SU-DHL-6 (cell line): ENCODE measurements at regions not wholly inside any gene's neighbourhood (a gene's known extent, or its start where the extent isn't known, plus 50 kb on each side); places are given as distances from the start of the nearest gene placed in this dataset.

Source experiments
- H2AFZ ChIP-seq: fragments of 200-600 bp; sonication (generic); 2 replicates; pipeline ENCODE4 v1.6.1; 2014; ENCODE audit warnings: low read depth, mild to moderate bottlenecking, moderate library complexity, mixed read lengths, antibody characterized with exemption, low read length; ENCODE audit not compliant: severe bottlenecking
- H3F3A ChIP-seq: fragments of 200-600 bp; shearing (Covaris generic); 2 replicates; pipeline ENCODE4 v1.6.0; 2016; ENCODE audit warnings: antibody characterized with exemption, mild to moderate bottlenecking; ENCODE audit not compliant: insufficient read depth
- H3K27ac ChIP-seq: fragments of 200-600 bp; sonication (generic); 2 replicates; pipeline ENCODE4 v1.5.1; 2016; ENCODE audit warnings: low read depth, mild to moderate bottlenecking, low read length, moderate library complexity, mixed read lengths
- H3K27me3 ChIP-seq: fragments of 200-600 bp; sonication (generic), shearing (Covaris generic); 2 replicates; pipeline ENCODE4 v1.6.0; 2014; ENCODE audit warnings: mild to moderate bottlenecking, low read length
- H3K36me3 ChIP-seq: fragments of 200-600 bp; sonication (generic); 2 replicates; pipeline ENCODE4 v1.6.1; 2014; ENCODE audit warnings: mild to moderate bottlenecking, low read length, mixed read lengths
- H3K4me2 ChIP-seq: fragments of 300-600, 200-600 bp; shearing (Covaris generic), sonication (generic); 2 replicates; pipeline ENCODE4 v1.6.0; 2014; ENCODE audit warnings: low read length, low read depth, mild to moderate bottlenecking; ENCODE audit not compliant: poor library complexity, severe bottlenecking
- H3K4me3 ChIP-seq: fragments of 200-600 bp; sonication (generic); 2 replicates; pipeline ENCODE4 v1.5.1; 2014; ENCODE audit warnings: antibody characterized with exemption, low read length, mild to moderate bottlenecking, mixed read lengths; ENCODE audit not compliant: insufficient read depth, poor library complexity, severe bottlenecking
- H3K79me2 ChIP-seq: fragments of 200-600 bp; sonication (generic); 2 replicates; pipeline ENCODE4 v1.6.1; 2014; ENCODE audit warnings: mild to moderate bottlenecking, low read length, moderate library complexity; ENCODE audit not compliant: insufficient read depth
- H3K9ac ChIP-seq: fragments of 200-600 bp; sonication (generic); 2 replicates; pipeline ENCODE4 v1.7.0; 2014; ENCODE audit warnings: mild to moderate bottlenecking, low read length
- H3K9me2 ChIP-seq: fragments of 200-600 bp; sonication (generic); replicated peaks from 2 replicates; pipeline ENCODE4 v1.6.1; 2014; ENCODE audit warnings: low read length; ENCODE audit not compliant: insufficient read depth
- H3K9me3 ChIP-seq: fragments of 200-600 bp; sonication (generic); 2 replicates; pipeline ENCODE4 v1.6.1; 2014; ENCODE audit warnings: low read length, mixed read lengths; ENCODE audit not compliant: insufficient read depth
- H4K20me1 ChIP-seq: fragments of 200-600 bp; sonication (generic); 2 replicates; pipeline ENCODE4 v1.6.1; 2014; ENCODE audit warnings: low read depth, mild to moderate bottlenecking, antibody characterized with exemption, low read length, moderate library complexity, mixed read lengths
- EZH2phosphoT487 ChIP-seq: fragments of 200-600 bp; sonication (generic), shearing (Covaris generic); conservative IDR thresholded peaks from 2 replicates; pipeline ENCODE4 v1.6.1; 2018; ENCODE audit warnings: mild to moderate bottlenecking, antibody characterized with exemption, low read length, moderate library complexity, mixed read lengths
- TF ChIP-seq, protein P1 (sequence below): fragments of 200-600 bp; sonication (generic); IDR thresholded peaks from one replicate; pipeline ENCODE4 v1.5.1; 2017; ENCODE audit warnings: antibody characterized with exemption, mild to moderate bottlenecking, low read length, moderate library complexity; ENCODE audit not compliant: insufficient read depth, poor library complexity, severe bottlenecking

DNA sequence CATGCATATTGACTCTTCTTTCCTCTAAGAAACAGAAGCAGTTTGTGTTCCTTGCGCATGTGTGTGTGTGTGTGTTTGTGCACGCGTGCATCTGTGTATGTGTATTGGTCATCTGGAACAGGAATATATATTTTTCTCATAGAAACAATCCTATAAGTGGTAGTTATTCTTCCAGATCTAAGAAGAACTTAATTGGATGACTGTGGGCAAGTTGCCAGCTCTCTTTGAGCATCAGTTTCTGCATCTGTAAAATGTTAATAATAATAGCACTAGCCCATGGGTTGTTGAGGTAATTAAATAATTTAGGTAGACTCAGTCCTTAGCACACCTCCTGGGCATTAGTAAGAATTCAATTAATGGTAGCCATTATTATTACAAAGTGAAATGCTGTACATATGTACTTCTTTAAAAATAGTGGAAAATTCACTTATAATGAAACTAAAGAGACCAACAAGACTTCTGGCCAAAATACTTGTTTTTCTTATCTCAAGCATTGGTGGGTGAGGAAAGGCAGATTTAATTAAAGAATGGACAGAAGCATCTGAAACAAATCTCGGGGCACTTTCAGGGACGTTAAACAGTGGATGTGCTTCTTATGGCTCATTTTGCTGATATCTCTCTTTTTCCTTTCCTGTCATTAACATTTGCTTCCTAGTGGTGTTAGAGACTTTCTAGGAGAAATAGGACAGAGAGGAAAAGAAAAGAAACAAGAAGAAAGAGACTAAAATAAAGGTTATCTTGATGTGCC is 124.9 kb upstream of the HABP2 start:
- Histone ChIP-seq H4K20me1 (no peaks in the 10 kb centered on the region), H3K27me3 (no peaks in the 10 kb centered on the region)
- TF ChIP-seq, protein P1, sequence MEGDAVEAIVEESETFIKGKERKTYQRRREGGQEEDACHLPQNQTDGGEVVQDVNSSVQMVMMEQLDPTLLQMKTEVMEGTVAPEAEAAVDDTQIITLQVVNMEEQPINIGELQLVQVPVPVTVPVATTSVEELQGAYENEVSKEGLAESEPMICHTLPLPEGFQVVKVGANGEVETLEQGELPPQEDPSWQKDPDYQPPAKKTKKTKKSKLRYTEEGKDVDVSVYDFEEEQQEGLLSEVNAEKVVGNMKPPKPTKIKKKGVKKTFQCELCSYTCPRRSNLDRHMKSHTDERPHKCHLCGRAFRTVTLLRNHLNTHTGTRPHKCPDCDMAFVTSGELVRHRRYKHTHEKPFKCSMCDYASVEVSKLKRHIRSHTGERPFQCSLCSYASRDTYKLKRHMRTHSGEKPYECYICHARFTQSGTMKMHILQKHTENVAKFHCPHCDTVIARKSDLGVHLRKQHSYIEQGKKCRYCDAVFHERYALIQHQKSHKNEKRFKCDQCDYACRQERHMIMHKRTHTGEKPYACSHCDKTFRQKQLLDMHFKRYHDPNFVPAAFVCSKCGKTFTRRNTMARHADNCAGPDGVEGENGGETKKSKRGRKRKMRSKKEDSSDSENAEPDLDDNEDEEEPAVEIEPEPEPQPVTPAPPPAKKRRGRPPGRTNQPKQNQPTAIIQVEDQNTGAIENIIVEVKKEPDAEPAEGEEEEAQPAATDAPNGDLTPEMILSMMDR, result no peak
- no peak for TF ChIP-seq EZH2phosphoT487

DNA sequence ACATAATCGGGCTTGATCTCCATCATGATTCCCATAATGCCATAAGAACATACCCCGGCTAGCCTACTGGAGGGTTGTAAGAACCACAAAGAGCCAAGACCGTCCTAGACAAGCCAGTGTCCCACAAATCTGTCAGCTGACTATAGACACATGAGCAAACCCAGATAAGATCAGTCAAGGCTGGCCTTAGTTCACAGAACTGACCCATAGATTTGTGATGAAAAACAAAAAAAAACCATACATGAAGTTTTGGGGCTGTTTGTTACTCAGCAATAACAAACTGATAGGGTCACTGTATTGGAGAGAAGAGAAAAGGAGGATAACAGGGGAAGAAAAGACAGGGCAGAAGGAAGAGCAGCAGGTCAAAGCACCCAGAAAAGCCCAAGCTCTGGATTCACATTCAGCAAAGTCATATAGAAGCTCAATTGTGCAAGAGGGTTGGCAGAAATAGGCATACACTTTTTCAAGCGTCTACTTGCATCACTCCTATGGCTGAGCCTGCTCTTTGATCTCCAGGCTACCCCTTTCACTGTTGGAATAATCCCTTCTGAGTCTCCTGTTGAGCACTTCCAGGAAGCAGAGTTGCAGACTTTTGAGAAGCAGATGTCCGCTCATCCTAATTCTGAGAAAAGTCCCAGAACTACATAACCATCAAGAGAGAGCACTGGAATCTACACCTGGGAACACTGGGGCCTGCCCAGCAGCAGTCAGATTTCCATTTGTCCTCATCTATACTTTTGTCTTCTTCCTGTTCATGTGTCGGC is 122.0 kb upstream of the HABP2 start:
- Histone ChIP-seq H3K36me3 (no peaks in the 10 kb centered on the region), H4K20me1 (no peaks in the 10 kb centered on the region), H2AFZ (no peak overlapping the region), H3K27ac (no peak overlapping the region), H3K9me3 (no peaks in the 10 kb centered on the region), H3K79me2 (no peaks in the 10 kb centered on the region), H3K4me2 (no peak overlapping the region), H3K4me3 (no peak overlapping the region), H3K27me3 (no peaks in the 10 kb centered on the region), H3K9me2 (no peaks in the 10 kb centered on the region), H3K9ac (no peak overlapping the region), H3F3A (no peaks in the 10 kb centered on the region)
- no peak for TF ChIP-seq EZH2phosphoT487
- TF ChIP-seq, protein P1, result no peak

More for the DNA sequence above, 124.9 kb upstream of the HABP2 start:
- H3K9me2 ChIP-seq, result no peaks in the 10 kb centered on the region
- H3K9me3 ChIP-seq, result no peaks in the 10 kb centered on the region
- no peak overlapping the region for H3K4me2 ChIP-seq
- H3K4me3 ChIP-seq, result no peak overlapping the region
- no peak overlapping the region for H3K9ac ChIP-seq
- no peak overlapping the region for H2AFZ ChIP-seq
- H3K79me2 ChIP-seq, result no peaks in the 10 kb centered on the region
- H3K27ac ChIP-seq, result no peak overlapping the region
- H3F3A ChIP-seq, result no peaks in the 10 kb centered on the region
- H3K36me3 ChIP-seq, result no peaks in the 10 kb centered on the region

DNA sequence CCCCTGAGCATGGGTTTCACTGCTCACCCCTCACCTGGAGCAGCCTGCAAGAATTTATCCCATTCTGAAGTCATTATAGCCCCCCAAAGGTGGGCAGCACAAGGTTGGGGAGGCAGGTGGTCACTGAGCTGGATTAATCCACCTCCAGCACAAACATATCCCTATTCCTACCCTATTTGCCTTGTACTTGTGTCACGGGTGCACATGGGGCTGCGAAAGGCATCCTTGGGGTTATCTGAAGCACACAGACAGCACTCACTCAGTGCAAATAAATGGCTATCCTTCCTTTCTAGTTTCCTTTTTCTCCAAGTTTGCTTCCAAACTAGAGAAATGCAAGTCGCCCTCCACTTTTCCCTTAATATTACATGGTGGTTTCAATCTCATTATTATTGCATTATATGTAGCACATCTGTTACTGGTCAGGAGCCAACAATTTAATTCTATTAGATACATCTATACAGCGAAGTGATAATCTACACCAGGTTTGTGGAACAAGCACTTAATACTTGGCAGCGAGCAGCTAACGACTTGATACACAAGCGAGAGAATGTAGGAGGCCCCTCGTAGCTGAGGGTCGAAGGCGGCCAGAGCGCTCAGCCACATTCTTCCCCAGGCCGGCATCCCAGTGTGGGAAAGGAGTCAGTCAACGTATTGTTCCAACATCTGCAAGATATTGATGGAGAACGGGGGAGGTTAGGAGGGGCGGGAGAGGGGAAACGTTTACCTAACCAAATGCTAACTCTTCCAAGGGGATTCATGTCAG is 121.3 kb upstream of the HABP2 start:
- Histone ChIP-seq H2AFZ (no peak overlapping the region), H3K27ac (no peak overlapping the region), H3K79me2 (no peaks in the 10 kb centered on the region), H3K27me3 (no peaks in the 10 kb centered on the region), H3K4me2 (no peak overlapping the region), H3K4me3 (no peak overlapping the region), H3K36me3 (no peaks in the 10 kb centered on the region), H3K9ac (no peak overlapping the region), H3K9me2 (no peaks in the 10 kb centered on the region), H3F3A (no peaks in the 10 kb centered on the region), H3K9me3 (no peaks in the 10 kb centered on the region), H4K20me1 (no peaks in the 10 kb centered on the region)
- TF ChIP-seq, protein P1, result no peak
- TF ChIP-seq EZH2phosphoT487, result no peak
